H1 (cell line): ENCODE measurements at regions not wholly inside any gene's neighbourhood (a gene's known extent, or its start where the extent isn't known, plus 50 kb on each side); places are given as distances from the start of the nearest gene placed in this dataset.

Experiments used
- CTCF ChIA-PET: fragments of 300-600 bp; sonication (Branson Sonifier 250); formaldehyde crosslinking; loops from one replicate; lab custom pipeline; 2021; ENCODE audit not compliant: partially characterized antibody; lab: Charles Lee
- POLR2A ChIA-PET: fragments of 300-600 bp; sonication (Branson Sonifier 250); formaldehyde crosslinking; loops from one replicate; lab custom pipeline; 2021; ENCODE audit warnings: inconsistent platforms; ENCODE audit not compliant: partially characterized antibody; lab: Charles Lee
- DNase-seq, 2 experiments: peaks; one replicate each; pipeline versions ENCODE4 v3.0.0 to v3.0.0-alpha.2; 2010 to 2022; ENCODE audit warnings: low spot score in 2 of 2, low read depth in 1 of 2, mixed read lengths in 1 of 2
- FAIRE-seq: peaks from 2 replicates; lab custom pipeline; 2011; peaks lifted over from hg19 to GRCh38; lab: Jason Lieb, UNC
- H2AFZ ChIP-seq: 2 replicates; pipeline ENCODE4 v1.8.1; 2012; ENCODE audit warnings: low read length, inconsistent platforms
- H2AK5ac ChIP-seq: 2 replicates; pipeline ENCODE4 v1.6.1; 2013; ENCODE audit warnings: low read depth, low read length
- H2BK120ac ChIP-seq: replicated peaks from 2 replicates; pipeline ENCODE3; 2013; ENCODE audit warnings: low read depth, low read length, inconsistent platforms
- H2BK12ac ChIP-seq: 2 replicates; pipeline ENCODE4 v1.6.1; 2013; ENCODE audit warnings: low read depth, low read length
- H2BK15ac ChIP-seq: 2 replicates; pipeline ENCODE4 v1.6.1; 2013; ENCODE audit warnings: low read length
- H2BK20ac ChIP-seq: 2 replicates; pipeline ENCODE4 v1.6.1; 2013; ENCODE audit warnings: low read length
- H2BK5ac ChIP-seq: 2 replicates; pipeline ENCODE4 v1.6.1; 2013; ENCODE audit warnings: low read depth, low read length
- H3K14ac ChIP-seq: 2 replicates; pipeline ENCODE4 v1.6.1; 2013; ENCODE audit warnings: inconsistent platforms; ENCODE audit not compliant: insufficient read length
- H3K18ac ChIP-seq: 2 replicates; pipeline ENCODE4 v1.6.1; 2013; ENCODE audit warnings: low read length; ENCODE audit errors: extremely low read depth
- H3K23ac ChIP-seq: 2 replicates; pipeline ENCODE4 v1.6.1; 2013; ENCODE audit warnings: inconsistent platforms; ENCODE audit not compliant: insufficient read length
- H3K23me2 ChIP-seq: 2 replicates; pipeline ENCODE4 v1.6.1; 2013; ENCODE audit warnings: low read depth, low read length
- H3K27ac ChIP-seq: 2 replicates; pipeline ENCODE4 v1.6.1; 2011; ENCODE audit warnings: low read depth, low read length, inconsistent platforms
- H3K27me3 ChIP-seq, 4 experiments: replicated peaks in 1 of 4; 1 replicate in 1 of 4; 2 replicates in 3 of 4; pipeline versions ENCODE4 v1.6.1 to v1.8.1; 2011 to 2013; ENCODE audit warnings: low read length in 3 of 4, mild to moderate bottlenecking in 3 of 4, inconsistent platforms in 2 of 4, mixed read lengths in 2 of 4, moderate library complexity in 1 of 4; ENCODE audit not compliant: control insufficient read depth in 3 of 4, insufficient read depth in 3 of 4; ENCODE audit errors: extremely low read depth in 1 of 4
- H3K36me3 ChIP-seq, 4 experiments: 2 replicates each; pipeline versions ENCODE4 v1.6.1 to v1.8.1; 2011 to 2013; ENCODE audit warnings: mild to moderate bottlenecking in 4 of 4, low read length in 3 of 4, moderate library complexity in 2 of 4, control low read depth in 1 of 4, inconsistent platforms in 1 of 4; ENCODE audit not compliant: insufficient read depth in 4 of 4, control insufficient read depth in 2 of 4
- H3K4ac ChIP-seq: replicated peaks from 2 replicates; pipeline ENCODE3; 2013; ENCODE audit warnings: low read length, low read depth, mixed read lengths, inconsistent platforms; ENCODE audit not compliant: insufficient read length
- H3K4me1 ChIP-seq, 4 experiments: replicated peaks in 1 of 4; 1 replicate in 1 of 4; 2 replicates in 3 of 4; pipeline versions ENCODE4 v1.6.1 to v1.8.1; 2011 to 2013; ENCODE audit warnings: low read length in 3 of 4, inconsistent platforms in 2 of 4, mixed read lengths in 1 of 4; ENCODE audit not compliant: insufficient read depth in 4 of 4, control insufficient read depth in 3 of 4
- H3K4me2 ChIP-seq, 2 experiments: 2 replicates each; pipeline versions ENCODE4 v1.6.1 to v1.8.1; 2011 to 2013; ENCODE audit warnings: low read depth in 2 of 2, low read length in 2 of 2, control low read depth in 1 of 2, inconsistent platforms in 1 of 2, mild to moderate bottlenecking in 1 of 2; ENCODE audit not compliant: insufficient read depth in 1 of 2
- H3K4me3 ChIP-seq, 4 experiments: fragments of 200-600, 300-600 bp in 1 of 4; sonication (generic), shearing (Covaris generic), sonication (Bioruptor Twin) in 1 of 4; 2 replicates each; pipeline versions ENCODE4 v1.5.1 to v1.8.1; 2011 to 2016; ENCODE audit warnings: low read length in 4 of 4, low read depth in 3 of 4, control low read depth in 2 of 4, inconsistent platforms in 2 of 4, mild to moderate bottlenecking in 2 of 4, mixed read lengths in 1 of 4, moderate library complexity in 1 of 4; ENCODE audit not compliant: insufficient read depth in 2 of 4; ENCODE audit errors: extremely low read depth in 1 of 4
- H3K56ac ChIP-seq: replicated peaks from 2 replicates; pipeline ENCODE3; 2013; ENCODE audit warnings: low read depth, mild to moderate bottlenecking, mixed read lengths, low read length, inconsistent platforms; ENCODE audit not compliant: insufficient read length
- H3K79me1 ChIP-seq: 2 replicates; pipeline ENCODE4 v1.6.1; 2013; ENCODE audit warnings: low read depth, low read length, control low read depth
- H3K79me2 ChIP-seq, 2 experiments: 2 replicates each; pipeline versions ENCODE4 v1.6.1 to v1.8.1; 2012 to 2013; ENCODE audit warnings: low read length in 2 of 2, mild to moderate bottlenecking in 2 of 2, inconsistent platforms in 1 of 2; ENCODE audit not compliant: insufficient read depth in 2 of 2, control insufficient read depth in 1 of 2
- H3K9ac ChIP-seq, 4 experiments: replicated peaks in 1 of 4; 1 replicate in 1 of 4; 2 replicates in 3 of 4; pipeline versions ENCODE4 v1.6.1 to v1.8.1; 2011 to 2013; ENCODE audit warnings: low read depth in 3 of 4, low read length in 3 of 4, control low read depth in 2 of 4, mild to moderate bottlenecking in 2 of 4, moderate library complexity in 2 of 4, inconsistent platforms in 1 of 4; ENCODE audit errors: extremely low read depth in 1 of 4
- H3K9me3 ChIP-seq, 2 experiments: 2 replicates each; pipeline versions ENCODE4 v1.6.1 to v1.8.1; 2012 to 2013; ENCODE audit warnings: mild to moderate bottlenecking in 2 of 2, moderate library complexity in 2 of 2, control low read depth in 1 of 2, inconsistent platforms in 1 of 2, low read depth in 1 of 2, low read length in 1 of 2, mixed read lengths in 1 of 2; ENCODE audit not compliant: insufficient read depth in 2 of 2
- H4K20me1 ChIP-seq, 2 experiments: replicated peaks in 1 of 2; 2 replicates each; pipeline versions ENCODE3 to v1.8.1; 2011 to 2013; ENCODE audit warnings: inconsistent platforms in 2 of 2, low read length in 2 of 2, mild to moderate bottlenecking in 1 of 2; ENCODE audit not compliant: insufficient read depth in 2 of 2, control insufficient read depth in 1 of 2
- H4K5ac ChIP-seq: 2 replicates; pipeline ENCODE4 v1.6.1; 2013; ENCODE audit warnings: low read length, low read depth, mixed read lengths, inconsistent platforms; ENCODE audit not compliant: insufficient read length
- H4K8ac ChIP-seq: 2 replicates; pipeline ENCODE4 v1.8.0; 2013; ENCODE audit warnings: mild to moderate bottlenecking, moderate library complexity, low read length, inconsistent platforms; ENCODE audit not compliant: insufficient read depth; ENCODE audit errors: extremely low read depth
- H4K91ac ChIP-seq: replicated peaks from 2 replicates; pipeline ENCODE3; 2013; ENCODE audit warnings: low read length, mixed read lengths, inconsistent platforms; ENCODE audit not compliant: insufficient read length
- CBX5 ChIP-seq: fragments of 300-800, 300-1000 bp; sonication (generic); IDR thresholded peaks from 2 replicates; pipeline ENCODE4 v1.7.1; 2016; ENCODE audit warnings: antibody characterized with exemption, low read length, low read depth
- CHD1 ChIP-seq: IDR thresholded peaks from 2 replicates; pipeline ENCODE4 v1.6.1; 2012; ENCODE audit warnings: low read depth, low read length, improper control_type of control experiment
- CHD2 ChIP-seq: IDR thresholded peaks from 2 replicates; pipeline ENCODE4 v1.6.1; 2012; ENCODE audit warnings: low read length, improper control_type of control experiment
- EGR1 ChIP-seq: IDR thresholded peaks from 2 replicates; pipeline ENCODE4 v1.6.1; 2011; ENCODE audit warnings: low read depth, low read length, borderline replicate concordance
- JUN ChIP-seq: IDR thresholded peaks from 2 replicates; pipeline ENCODE4 v1.6.1; 2011; ENCODE audit warnings: low read depth, mild to moderate bottlenecking, improper control_type of control experiment, low read length
- JUND ChIP-seq: IDR thresholded peaks from 2 replicates; pipeline ENCODE4 v1.6.1; 2011; ENCODE audit warnings: mild to moderate bottlenecking, improper control_type of control experiment, low read length
- NRF1 ChIP-seq: IDR thresholded peaks from 2 replicates; pipeline ENCODE4 v1.6.1; 2011; ENCODE audit warnings: mild to moderate bottlenecking, low read depth, low read length, improper control_type of control experiment
- POLR2AphosphoS5 ChIP-seq: IDR thresholded peaks from 2 replicates; pipeline ENCODE4 v1.6.1; 2011; ENCODE audit warnings: low read depth, low read length
- RAD21 ChIP-seq, 2 experiments: IDR thresholded peaks in 1 of 2; conservative IDR thresholded peaks in 1 of 2; 2 replicates each; pipeline ENCODE4 v1.6.1; 2011; ENCODE audit warnings: low read depth in 2 of 2, low read length in 2 of 2, improper control_type of control experiment in 1 of 2, inconsistent platforms in 1 of 2, mild to moderate bottlenecking in 1 of 2, moderate library complexity in 1 of 2
- RFX5 ChIP-seq: IDR thresholded peaks from 2 replicates; pipeline ENCODE4 v1.6.1; 2011; ENCODE audit warnings: low read depth, low read length, improper control_type of control experiment, borderline replicate concordance
- SIN3A ChIP-seq, 2 experiments: IDR thresholded peaks in 1 of 2; conservative IDR thresholded peaks in 1 of 2; 2 replicates each; pipeline ENCODE4 v1.6.1; 2011 to 2012; ENCODE audit warnings: low read length in 2 of 2, improper control_type of control experiment in 1 of 2, low read depth in 1 of 2, mild to moderate bottlenecking in 1 of 2
- SIX5 ChIP-seq: IDR thresholded peaks from 2 replicates; pipeline ENCODE4 v1.6.1; 2011; ENCODE audit warnings: mild to moderate bottlenecking, low read depth, low read length
- TCF12 ChIP-seq: IDR thresholded peaks from 2 replicates; pipeline ENCODE4 v1.6.1; 2011; ENCODE audit warnings: low read depth, mild to moderate bottlenecking, low read length
- USF2 ChIP-seq: IDR thresholded peaks from 2 replicates; pipeline ENCODE4 v1.6.1; 2011; ENCODE audit warnings: low read length, improper control_type of control experiment
- ZNF274 ChIP-seq: IDR thresholded peaks from 2 replicates; pipeline ENCODE4 v1.7.0; 2012; ENCODE audit warnings: low read length, borderline replicate concordance; ENCODE audit errors: extremely low read depth
- WGBS, 2 experiments: shearing (Covaris generic) in 1 of 2; methylation state at CpG; one replicate each; pipeline versions ENCODE4 v1.1.6 to v1.1.7; 2013 to 2015; ENCODE audit warnings: low lambda C conversion rate in 2 of 2, mixed read lengths in 2 of 2, inconsistent platforms in 1 of 2, low coverage in 1 of 2, missing lambda C conversion rate in 1 of 2; ENCODE audit not compliant: insufficient replicate concordance in 2 of 2, insufficient coverage in 1 of 2, insufficient read length in 1 of 2; ENCODE audit errors: extremely low coverage in 1 of 2, missing lambda C conversion rate in 1 of 2; 5-methylcytosine and 5-hydroxymethylcytosine counted together

DNA sequence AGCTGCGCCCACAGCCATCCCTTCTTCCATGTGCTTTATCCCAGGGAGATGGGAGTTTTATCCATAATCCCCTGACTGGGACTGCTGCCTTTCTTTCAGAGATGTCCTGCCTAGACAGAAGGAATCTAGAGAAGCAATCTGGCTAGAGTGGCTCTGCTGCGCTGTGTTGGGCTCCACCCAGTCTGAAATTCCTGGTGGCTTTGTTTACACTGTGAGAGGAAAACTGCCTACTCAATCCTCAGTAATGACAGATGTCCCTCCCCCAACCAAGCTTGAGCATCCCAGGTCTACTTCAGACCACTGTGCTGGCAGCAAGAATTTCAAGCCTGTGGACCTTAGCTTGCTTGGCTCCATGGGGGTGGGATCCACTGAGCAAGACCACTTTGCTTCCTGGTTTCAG is 116.9 kb upstream of the AR start:
- H3K23ac ChIP-seq = no peak overlapping the region
- H2BK20ac ChIP-seq = no peak overlapping the region
- H3K27me3 ChIP-seq = no peaks in the 10 kb centered on the region
- H3K18ac ChIP-seq = no peak overlapping the region
- H3K79me1 ChIP-seq = no peaks in the 10 kb centered on the region
- no peaks in the 10 kb centered on the region for H3K36me3 ChIP-seq
- H3K56ac ChIP-seq = no peak overlapping the region
- no peak overlapping the region for H3K4ac ChIP-seq
- ChIA-PET POLR2A (no interaction called here), CTCF (no interaction called here)
- H2BK5ac ChIP-seq = no peak overlapping the region
- H3K79me2 ChIP-seq = no peaks in the 10 kb centered on the region
- no peak overlapping the region for H3K4me2 ChIP-seq
- TF ChIP-seq ZNF274 (no peak), USF2 (no peak), SIX5 (no peak), JUND (no peak), JUN (no peak), RFX5 (no peak), CHD1 (no peak), NRF1 (no peak), CBX5 (no peak), EGR1 (no peak), POLR2AphosphoS5 (no peak), CHD2 (no peak), TCF12 (no peak), SIN3A (conservative IDR thresholded peaks at IDR 0.05 in 1 of 2, IDR thresholded peaks at IDR 0.05 in 1 of 2; ENCODE audit: low read depth in 1 of 2, low read length in 2 of 2) (no peak), RAD21 (IDR thresholded peaks at IDR 0.05 in 1 of 2, conservative IDR thresholded peaks at IDR 0.05 in 1 of 2; ENCODE audit: low read depth in 2 of 2, low read length in 2 of 2) (no peak)
- FAIRE-seq = no peak
- H2AK5ac ChIP-seq = no peak overlapping the region
- H4K5ac ChIP-seq = no peak overlapping the region
- no CpG with 5 or more reads among the region's 2 CpGs for WGBS, 2 experiments
- no peak overlapping the region for H2AFZ ChIP-seq
- no peak overlapping the region for H2BK12ac ChIP-seq
- no peaks in the 10 kb centered on the region for H3K9me3 ChIP-seq
- no peaks in the 10 kb centered on the region for H3K23me2 ChIP-seq
- no peak overlapping the region for H4K8ac ChIP-seq
- H3K4me1 ChIP-seq = no peaks in the 10 kb centered on the region
- no peak for DNase-seq
- no peak overlapping the region for H4K91ac ChIP-seq
- no peaks in the 10 kb centered on the region for H4K20me1 ChIP-seq
- H3K27ac ChIP-seq = no peak overlapping the region
- H3K14ac ChIP-seq = no peak overlapping the region
- no peak overlapping the region for H2BK15ac ChIP-seq
- no peak overlapping the region for H3K4me3 ChIP-seq
- H2BK120ac ChIP-seq = no peak overlapping the region
- H3K9ac ChIP-seq = no peak overlapping the region
